OCI-LY3 (cell line): ENCODE measurements at regions not wholly inside any gene's neighbourhood (a gene's known extent, or its start where the extent isn't known, plus 50 kb on each side); places are given as distances from the start of the nearest gene placed in this dataset.

Experiments
- EZH2phosphoT487 ChIP-seq: fragments of 200-600 bp; shearing (Covaris generic); IDR thresholded peaks from 2 replicates; pipeline ENCODE4 v1.6.1; 2018; ENCODE audit warnings: antibody characterized with exemption, mixed run types, low read depth
- TF ChIP-seq, protein P1 (sequence below): fragments of 200-600, 300-600 bp; sonication (generic); IDR thresholded peaks from 2 replicates; pipeline ENCODE4 v1.5.1; 2014; ENCODE audit warnings: antibody characterized with exemption, low read length, low read depth

DNA sequence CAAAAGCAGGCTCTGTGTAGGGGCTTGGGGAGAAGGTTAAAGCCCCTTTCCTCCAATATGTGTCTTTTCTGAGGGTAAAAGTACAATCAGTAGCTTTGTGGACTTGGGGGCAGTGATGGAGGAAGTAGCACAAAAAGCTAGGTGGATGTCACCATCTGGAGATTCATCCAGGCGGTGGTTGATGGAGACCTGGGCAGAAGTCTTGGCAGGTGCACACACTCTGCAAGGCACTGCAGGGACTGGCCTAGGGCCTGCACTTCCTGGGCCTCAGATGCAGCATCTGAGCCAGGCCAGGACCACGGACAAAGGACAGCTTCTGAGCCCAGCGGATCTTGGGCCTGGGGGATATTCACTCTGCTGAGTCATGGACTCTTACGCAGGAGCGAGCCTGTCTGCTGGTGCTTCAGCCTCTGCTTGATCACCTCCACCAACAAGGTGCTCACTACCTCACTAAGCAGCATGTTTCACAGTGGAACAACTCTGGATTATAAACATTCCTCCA, 391.1 kb downstream of the TNS1 start:
- no peak for TF ChIP-seq EZH2phosphoT487
- TF ChIP-seq, protein P1, sequence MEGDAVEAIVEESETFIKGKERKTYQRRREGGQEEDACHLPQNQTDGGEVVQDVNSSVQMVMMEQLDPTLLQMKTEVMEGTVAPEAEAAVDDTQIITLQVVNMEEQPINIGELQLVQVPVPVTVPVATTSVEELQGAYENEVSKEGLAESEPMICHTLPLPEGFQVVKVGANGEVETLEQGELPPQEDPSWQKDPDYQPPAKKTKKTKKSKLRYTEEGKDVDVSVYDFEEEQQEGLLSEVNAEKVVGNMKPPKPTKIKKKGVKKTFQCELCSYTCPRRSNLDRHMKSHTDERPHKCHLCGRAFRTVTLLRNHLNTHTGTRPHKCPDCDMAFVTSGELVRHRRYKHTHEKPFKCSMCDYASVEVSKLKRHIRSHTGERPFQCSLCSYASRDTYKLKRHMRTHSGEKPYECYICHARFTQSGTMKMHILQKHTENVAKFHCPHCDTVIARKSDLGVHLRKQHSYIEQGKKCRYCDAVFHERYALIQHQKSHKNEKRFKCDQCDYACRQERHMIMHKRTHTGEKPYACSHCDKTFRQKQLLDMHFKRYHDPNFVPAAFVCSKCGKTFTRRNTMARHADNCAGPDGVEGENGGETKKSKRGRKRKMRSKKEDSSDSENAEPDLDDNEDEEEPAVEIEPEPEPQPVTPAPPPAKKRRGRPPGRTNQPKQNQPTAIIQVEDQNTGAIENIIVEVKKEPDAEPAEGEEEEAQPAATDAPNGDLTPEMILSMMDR: no peak
